GM18870 (cell line): ENCODE measurements at regions not wholly inside any gene's neighbourhood (a gene's known extent, or its start where the extent isn't known, plus 50 kb on each side); places are given as distances from the start of the nearest gene placed in this dataset.
"Not testable (repeated sequence)": the region's sequence is repeated elsewhere in the genome, so short reads cannot be mapped to it uniquely, and the experiment has no call there.

Source experiments
- ATAC-seq: cut with Tn5 transposase; IDR thresholded peaks from one replicate; pipeline ENCODE4 v1.9.1; 2021; ENCODE audit warnings: moderate library complexity; ENCODE audit not compliant: unreplicated experiment

GRCh38 chr6:63010962-63011361 is 200.3 kb upstream of the FKBP1C start:
- ATAC-seq = not testable (repeated sequence)

- no peak for ATAC-seq
These were observed 197.0 kb upstream of the FKBP1C start for GRCh38 chr6:63014290-63014689.

GRCh38 chr6:63022631-63023030 is 188.6 kb upstream of the FKBP1C start:
- no peak for ATAC-seq

- no peak for ATAC-seq
These were observed 187.5 kb upstream of the FKBP1C start for GRCh38 chr6:63023726-63024125.

- no peak for ATAC-seq
These were observed 162.1 kb upstream of the FKBP1C start for GRCh38 chr6:63049216-63049615.

GRCh38 chr6:63053206-63053605 is 158.1 kb upstream of the FKBP1C start:
- not testable (repeated sequence) for ATAC-seq

- no peak for ATAC-seq
These were observed 152.7 kb upstream of the FKBP1C start for GRCh38 chr6:63058601-63059000.

GRCh38 chr6:63063631-63064271 is 147.5 kb upstream of the FKBP1C start:
- ATAC-seq = no peak

- no peak for ATAC-seq
These were observed 145.1 kb upstream of the FKBP1C start for GRCh38 chr6:63066055-63066704.

GRCh38 chr6:63094947-63095346 is 116.3 kb upstream of the FKBP1C start:
- no peak for ATAC-seq

- ATAC-seq = peak; percentile 82
These were observed 114.0 kb upstream of the FKBP1C start for GRCh38 chr6:63097222-63097621.

GRCh38 chr6:63098789-63099188 is 112.5 kb upstream of the FKBP1C start:
- no peak for ATAC-seq

GRCh38 chr6:63099772-63100459 is 111.4 kb upstream of the FKBP1C start:
- ATAC-seq = no peak

GRCh38 chr6:63114610-63115211 is 96.6 kb upstream of the FKBP1C start:
- ATAC-seq = peak; percentile 97

GRCh38 chr6:63121166-63121565 is 90.1 kb upstream of the FKBP1C start:
- peak; percentile 46 for ATAC-seq

- no peak for ATAC-seq
These were observed 71.2 kb upstream of the FKBP1C start for GRCh38 chr6:63140114-63140513.

- ATAC-seq = no peak
These were observed 70.5 kb upstream of the FKBP1C start for GRCh38 chr6:63140692-63141318.

GRCh38 chr6:63149730-63150129 is 61.5 kb upstream of the FKBP1C start:
- ATAC-seq = no peak

- ATAC-seq = no peak
These were observed 56.7 kb upstream of the FKBP1C start for GRCh38 chr6:63154535-63154934.
